Neuronal stem cell (in vitro differentiated cells): ENCODE measurements at regions not wholly inside any gene's neighbourhood (a gene's known extent, or its start where the extent isn't known, plus 50 kb on each side); places are given as distances from the start of the nearest gene placed in this dataset.
A peak's percentile ranks its signal among the peaks of the same experiment; 100 is the strongest.

Source experiments
- DNase-seq: peaks from one replicate; pipeline ENCODE4 v3.0.0-alpha.2; 2013; ENCODE audit warnings: low spot score
- H2AFZ ChIP-seq: one replicate; pipeline ENCODE4 v1.6.1; 2013; ENCODE audit warnings: mild to moderate bottlenecking, low read length, inconsistent platforms
- H2AK5ac ChIP-seq: 2 replicates; pipeline ENCODE4 v1.6.1; 2013; ENCODE audit warnings: low read depth, mild to moderate bottlenecking, inconsistent platforms, low read length, moderate library complexity, mixed read lengths
- H2BK120ac ChIP-seq: 2 replicates; pipeline ENCODE4 v1.6.1; 2013; ENCODE audit warnings: low read depth, mild to moderate bottlenecking, inconsistent platforms, low read length, moderate library complexity, mixed read lengths
- H2BK12ac ChIP-seq: one replicate; pipeline ENCODE4 v1.6.1; 2013; ENCODE audit warnings: low read length, inconsistent platforms
- H2BK15ac ChIP-seq: 2 replicates; pipeline ENCODE4 v1.6.1; 2013; ENCODE audit warnings: mild to moderate bottlenecking, low read length, inconsistent platforms, mixed read lengths
- H2BK5ac ChIP-seq: one replicate; pipeline ENCODE4 v1.6.1; 2013; ENCODE audit warnings: inconsistent platforms, mild to moderate bottlenecking, low read length, moderate library complexity
- H3K14ac ChIP-seq: one replicate; pipeline ENCODE4 v1.6.1; 2013; ENCODE audit warnings: low read length, inconsistent platforms
- H3K18ac ChIP-seq: 2 replicates; pipeline ENCODE4 v1.6.1; 2013; ENCODE audit warnings: low read length, inconsistent platforms
- H3K23ac ChIP-seq: 2 replicates; pipeline ENCODE4 v1.6.1; 2013; ENCODE audit warnings: low read depth, mild to moderate bottlenecking, mixed read lengths, low read length, inconsistent platforms; ENCODE audit not compliant: poor library complexity
- H3K27ac ChIP-seq: replicated peaks from 3 replicates; pipeline ENCODE4 v1.5.1; 2013; ENCODE audit warnings: low read length, inconsistent platforms
- H3K27me3 ChIP-seq, 3 experiments: 2 replicates each; pipeline ENCODE4 v1.6.1; 2013; ENCODE audit warnings: low read length in 3 of 3, mild to moderate bottlenecking in 2 of 3, inconsistent platforms in 1 of 3, low read depth in 1 of 3, mixed read lengths in 1 of 3, moderate library complexity in 1 of 3; ENCODE audit not compliant: control insufficient read depth in 3 of 3, insufficient read depth in 3 of 3
- H3K36me3 ChIP-seq, 2 donors: replicated peaks in 1 of 2; 2 replicates each; pipeline ENCODE4 v1.6.1; 2013; ENCODE audit warnings: low read length in 2 of 2; ENCODE audit not compliant: control insufficient read depth in 2 of 2, insufficient read depth in 2 of 2
- H3K4ac ChIP-seq: 2 replicates; pipeline ENCODE4 v1.6.1; 2013; ENCODE audit warnings: inconsistent platforms, mild to moderate bottlenecking, low read length, moderate library complexity
- H3K4me1 ChIP-seq, 2 donors: 1 replicate in 1 of 2; 2 replicates in 1 of 2; pipeline ENCODE4 v1.6.1; 2013; ENCODE audit warnings: low read length in 2 of 2, low read depth in 1 of 2; ENCODE audit not compliant: control insufficient read depth in 2 of 2, insufficient read depth in 1 of 2
- H3K4me2 ChIP-seq: one replicate; pipeline ENCODE4 v1.6.1; 2013; ENCODE audit warnings: mild to moderate bottlenecking, low read length, inconsistent platforms; ENCODE audit not compliant: insufficient read depth, poor library complexity, severe bottlenecking
- H3K4me3 ChIP-seq, 2 donors: 2 replicates each; pipeline ENCODE4 v1.5.1; 2013; ENCODE audit warnings: low read length in 2 of 2, mild to moderate bottlenecking in 2 of 2, inconsistent platforms in 1 of 2, moderate library complexity in 1 of 2
- H3K79me1 ChIP-seq: one replicate; pipeline ENCODE4 v1.6.1; 2013; ENCODE audit warnings: low read depth, mild to moderate bottlenecking, inconsistent platforms, low read length, moderate library complexity
- H3K9ac ChIP-seq: one replicate; pipeline ENCODE4 v1.6.1; 2013; ENCODE audit warnings: mild to moderate bottlenecking, low read depth, low read length, inconsistent platforms; ENCODE audit not compliant: poor library complexity
- H3K9me3 ChIP-seq, 2 donors: replicated peaks in 1 of 2; 2 replicates each; pipeline versions ENCODE3 to v1.6.1; 2013; ENCODE audit warnings: low read length in 2 of 2, mild to moderate bottlenecking in 2 of 2, inconsistent platforms in 1 of 2, low read depth in 1 of 2, mixed read lengths in 1 of 2, moderate library complexity in 1 of 2; ENCODE audit not compliant: control insufficient read depth in 2 of 2, insufficient read depth in 1 of 2
- H4K8ac ChIP-seq: one replicate; pipeline ENCODE4 v1.6.1; 2013; ENCODE audit warnings: low read depth, mild to moderate bottlenecking, inconsistent platforms, low read length, moderate library complexity
- H4K91ac ChIP-seq: one replicate; pipeline ENCODE4 v1.6.1; 2013; ENCODE audit warnings: low read length, low read depth, mild to moderate bottlenecking, inconsistent platforms; ENCODE audit not compliant: poor library complexity
- WGBS, 2 donors: extraction: QIAGEN DNeasy Blood & Tissue Kit; methylation state at CpG; one replicate each; pipeline ENCODE4 v1.1.7; 2013; ENCODE audit warnings: missing lambda C conversion rate in 2 of 2, mixed read lengths in 1 of 2; ENCODE audit not compliant: insufficient read length in 2 of 2, insufficient replicate concordance in 1 of 2; ENCODE audit errors: extremely low coverage in 2 of 2; 5-methylcytosine and 5-hydroxymethylcytosine counted together

DNA sequence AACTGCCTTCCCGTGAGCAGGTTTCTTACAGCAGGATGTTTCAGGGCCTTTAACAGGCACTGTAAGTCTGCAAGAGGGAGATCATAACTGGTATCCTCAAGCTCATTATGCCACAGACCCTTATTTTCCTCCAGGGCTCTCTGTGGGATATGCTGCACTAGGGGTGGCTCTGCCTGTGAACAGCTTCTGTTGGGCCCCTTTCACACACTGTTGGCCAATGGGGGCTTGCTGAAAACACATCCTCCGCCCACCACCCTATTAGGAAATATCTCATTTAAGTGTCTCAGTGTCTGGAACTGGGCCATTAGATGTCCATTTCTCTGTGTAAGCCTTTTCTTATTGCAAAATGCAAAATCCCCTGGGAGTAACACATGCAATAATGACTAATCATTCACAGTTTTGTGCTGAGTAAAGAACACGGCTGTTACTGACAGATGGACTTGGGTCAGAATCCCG, 414.3 kb upstream of the HS6ST1 start:
- no peaks in the 10 kb centered on the region for H3K36me3 ChIP-seq
- H3K79me1 ChIP-seq = no peaks in the 10 kb centered on the region
- no peak for DNase-seq
- no peak overlapping the region for H3K18ac ChIP-seq
- no peak overlapping the region for H3K14ac ChIP-seq
- H3K4me2 ChIP-seq = no peak overlapping the region
- peaks cover 5 to 17% of the 10 kb centered on the region in 2 donors for H3K9me3 ChIP-seq
- H3K27me3 ChIP-seq = no peaks in the 10 kb centered on the region
- H2AK5ac ChIP-seq = no peak overlapping the region
- no peak overlapping the region for H2BK120ac ChIP-seq
- H4K91ac ChIP-seq = no peak overlapping the region
- no peak overlapping the region for H2BK12ac ChIP-seq
- H2BK15ac ChIP-seq = no peak overlapping the region
- no peak overlapping the region for H3K4me3 ChIP-seq
- H3K4ac ChIP-seq = no peak overlapping the region
- no CpG with 5 or more reads among the region's 4 CpGs for WGBS, 2 donors
- no peak overlapping the region for H3K9ac ChIP-seq
- H2BK5ac ChIP-seq = no peak overlapping the region
- peaks cover 2 to 8% of the 10 kb centered on the region in 2 donors for H3K4me1 ChIP-seq
- no peak overlapping the region for H4K8ac ChIP-seq
- H3K27ac ChIP-seq = no peak overlapping the region
- no peak overlapping the region for H2AFZ ChIP-seq
- no peak overlapping the region for H3K23ac ChIP-seq

DNA sequence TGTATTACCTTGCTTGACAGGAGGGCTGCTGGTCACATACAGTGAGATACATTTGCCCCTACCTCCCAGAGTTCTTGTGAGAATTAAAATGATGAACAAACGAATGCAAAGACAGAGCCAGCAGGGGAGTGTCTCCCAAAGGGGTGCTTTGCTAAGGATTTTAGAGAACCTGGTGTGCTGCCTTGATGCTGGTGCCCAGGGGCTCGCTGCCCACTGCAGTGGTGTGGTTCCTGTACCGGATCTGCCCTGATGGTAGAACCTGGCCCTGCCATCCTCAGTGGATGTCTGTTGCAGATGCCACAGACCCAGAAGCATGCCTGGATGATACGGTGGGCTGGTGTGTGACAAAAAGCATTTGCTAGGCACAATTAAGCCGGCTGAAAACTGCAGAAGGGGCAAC, 414.8 kb upstream of the HS6ST1 start:
- H3K36me3 ChIP-seq = no peaks in the 10 kb centered on the region
- H3K9ac ChIP-seq = no peak overlapping the region
- peak overlapping the region; percentile 7 for H3K18ac ChIP-seq
- H3K4me3 ChIP-seq = no peak overlapping the region
- peaks cover 2 to 8% of the 10 kb centered on the region in 2 donors for H3K4me1 ChIP-seq
- no peak overlapping the region for H4K8ac ChIP-seq
- no peak overlapping the region for H2BK120ac ChIP-seq
- no peak overlapping the region for H2BK12ac ChIP-seq
- no peak overlapping the region for H2BK15ac ChIP-seq
- H3K79me1 ChIP-seq = no peaks in the 10 kb centered on the region
- H2AFZ ChIP-seq = no peak overlapping the region
- no CpG with 5 or more reads among the region's 5 CpGs for WGBS, 2 donors
- no peak overlapping the region for H3K27ac ChIP-seq
- H3K9me3 ChIP-seq = peaks cover 5 to 17% of the 10 kb centered on the region in 2 donors
- no peaks in the 10 kb centered on the region for H3K27me3 ChIP-seq
- no peak for DNase-seq
- no peak overlapping the region for H2AK5ac ChIP-seq
- no peak overlapping the region for H3K23ac ChIP-seq
- H2BK5ac ChIP-seq = no peak overlapping the region
- no peak overlapping the region for H3K4me2 ChIP-seq
- no peak overlapping the region for H3K4ac ChIP-seq
- H3K14ac ChIP-seq = no peak overlapping the region
- H4K91ac ChIP-seq = no peak overlapping the region

DNA sequence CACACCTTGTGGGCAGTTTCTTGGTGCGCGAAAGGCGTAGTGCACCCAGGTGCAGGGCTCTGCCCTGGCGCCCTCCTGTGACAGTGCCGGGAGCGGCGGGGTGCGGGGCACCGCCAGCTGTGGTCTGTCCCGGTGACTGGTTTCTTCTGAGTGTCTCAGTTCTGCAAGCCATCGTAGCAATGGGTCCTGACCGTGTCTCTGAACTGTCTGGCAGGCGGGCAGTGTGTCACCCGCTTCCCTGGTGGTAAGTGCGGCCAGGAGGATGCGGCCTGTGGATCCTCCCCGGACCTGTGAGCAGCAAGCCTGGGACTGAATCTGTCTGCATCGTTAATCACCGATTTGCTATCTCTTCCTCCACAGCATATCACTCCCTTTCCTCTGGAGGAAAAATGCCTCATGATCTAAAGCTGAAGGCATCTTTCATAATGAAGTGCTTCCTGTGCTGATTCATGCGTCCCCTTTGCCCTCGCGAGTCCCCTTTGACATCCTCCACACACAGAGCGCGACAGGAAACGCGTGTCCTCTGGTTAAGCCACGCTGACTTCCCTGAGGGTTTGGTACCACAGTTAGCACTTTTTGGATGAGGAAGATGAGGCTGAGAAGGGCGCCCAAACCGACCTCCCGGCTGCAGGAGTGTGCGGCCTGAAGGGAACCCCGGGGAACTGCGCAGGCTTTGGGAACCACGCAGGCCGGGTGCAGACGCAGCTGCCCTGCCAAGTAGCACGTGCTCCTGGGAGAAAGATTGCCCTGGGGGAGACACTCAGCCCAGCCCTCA, 416.0 kb upstream of the HS6ST1 start:
- no CpG with 5 or more reads among the region's 37 CpGs for WGBS, 2 donors
- peak overlapping the region; percentile 22 for H2BK5ac ChIP-seq
- no peak overlapping the region for H4K91ac ChIP-seq
- H3K36me3 ChIP-seq = no peaks in the 10 kb centered on the region
- H3K23ac ChIP-seq = no peak overlapping the region
- peak overlapping the region; percentile 67 for H3K18ac ChIP-seq
- H2AFZ ChIP-seq = peak overlapping the region; percentile 60
- H2BK12ac ChIP-seq = no peak overlapping the region
- peak overlapping the region; percentile 10 for H2BK120ac ChIP-seq
- H3K27ac ChIP-seq = no peak overlapping the region
- H3K4me3 ChIP-seq = no peak overlapping the region
- no peaks in the 10 kb centered on the region for H3K27me3 ChIP-seq
- H2BK15ac ChIP-seq = peak overlapping the region; percentile 68
- no peaks in the 10 kb centered on the region for H3K79me1 ChIP-seq
- peak overlapping the region; percentile 60 for H2AK5ac ChIP-seq
- H3K9ac ChIP-seq = peak overlapping the region; percentile 7
- no peak for DNase-seq
- peaks cover 2 to 8% of the 10 kb centered on the region in 2 donors for H3K4me1 ChIP-seq
- H4K8ac ChIP-seq = no peak overlapping the region
- peaks cover 5 to 14% of the 10 kb centered on the region in 2 donors for H3K9me3 ChIP-seq
- H3K14ac ChIP-seq = no peak overlapping the region
- no peak overlapping the region for H3K4ac ChIP-seq
- no peak overlapping the region for H3K4me2 ChIP-seq

DNA sequence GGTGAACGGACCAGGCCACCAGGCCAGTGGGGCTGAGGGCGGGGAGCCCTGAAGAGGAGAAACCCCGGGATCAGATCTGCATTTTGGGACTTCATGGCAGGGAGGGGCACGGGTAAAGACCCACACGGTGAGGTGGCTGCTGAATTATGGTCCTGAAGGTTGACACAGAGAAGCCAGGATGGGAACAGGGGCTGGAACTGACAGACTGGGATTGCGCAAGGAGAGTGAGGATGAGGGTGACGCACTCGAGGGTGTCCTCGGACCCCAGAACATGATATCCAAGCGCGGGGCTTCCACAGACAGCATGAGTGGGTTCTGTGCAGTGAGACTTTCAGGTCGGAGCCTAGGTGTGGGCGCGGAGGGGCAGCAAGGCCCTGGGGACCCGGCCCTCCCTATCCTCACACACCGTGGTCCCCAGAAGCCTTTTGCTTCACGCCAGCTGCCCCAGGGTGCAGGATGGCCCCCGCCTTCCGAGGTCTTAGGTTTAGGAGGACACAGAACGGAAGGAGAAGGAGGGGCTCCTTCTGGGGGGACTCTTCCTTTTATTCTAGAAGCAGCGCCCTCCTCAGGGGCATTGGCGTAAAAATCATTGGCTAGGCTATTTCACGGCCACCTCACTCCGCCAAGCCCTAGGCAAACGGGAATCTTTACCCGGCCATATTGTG, 416.8 kb upstream of the HS6ST1 start:
- H4K8ac ChIP-seq = no peak overlapping the region
- H3K23ac ChIP-seq = no peak overlapping the region
- peaks cover 3 to 11% of the 10 kb centered on the region in 2 donors for H3K9me3 ChIP-seq
- H3K4me1 ChIP-seq = peaks cover 3 to 8% of the 10 kb centered on the region in 2 donors
- no peak overlapping the region for H3K14ac ChIP-seq
- H2BK120ac ChIP-seq = peak overlapping the region; percentile 10
- no peak overlapping the region for H3K27ac ChIP-seq
- no peak overlapping the region for H3K4ac ChIP-seq
- H2BK12ac ChIP-seq = no peak overlapping the region
- H3K79me1 ChIP-seq = no peaks in the 10 kb centered on the region
- no peaks in the 10 kb centered on the region for H3K27me3 ChIP-seq
- peak overlapping the region; percentile 69 for H2BK15ac ChIP-seq
- H3K18ac ChIP-seq = peak overlapping the region; percentile 67
- DNase-seq = no peak
- peak overlapping the region; percentile 22 for H2BK5ac ChIP-seq
- peak overlapping the region; percentile 45 for H3K9ac ChIP-seq
- no CpG with 5 or more reads among the region's 26 CpGs for WGBS, 2 donors
- H4K91ac ChIP-seq = no peak overlapping the region
- no peak overlapping the region for H3K4me2 ChIP-seq
- H2AK5ac ChIP-seq = peak overlapping the region; percentile 53
- H3K36me3 ChIP-seq = no peaks in the 10 kb centered on the region
- H2AFZ ChIP-seq = peak overlapping the region; percentile 60
- no peak overlapping the region for H3K4me3 ChIP-seq
